ENCODE measurements at regions not wholly inside any gene's neighbourhood (a gene's known extent, or its start where the extent isn't known, plus 50 kb on each side); places are given as distances from the start of the nearest gene placed in this dataset.

GRCh38 chr7:79971058-79971457, 163.6 kb upstream of the GNAI1 start:
- TF ChIP-seq POLR2A (IDR thresholded peaks at IDR 0.05) = no peak
- no peak for TF ChIP-seq CTCF (IDR thresholded peaks at IDR 0.05)
